ENCODE measurements at regions not wholly inside any gene's neighbourhood (a gene's known extent, or its start where the extent isn't known, plus 50 kb on each side); places are given as distances from the start of the nearest gene placed in this dataset.

DNA sequence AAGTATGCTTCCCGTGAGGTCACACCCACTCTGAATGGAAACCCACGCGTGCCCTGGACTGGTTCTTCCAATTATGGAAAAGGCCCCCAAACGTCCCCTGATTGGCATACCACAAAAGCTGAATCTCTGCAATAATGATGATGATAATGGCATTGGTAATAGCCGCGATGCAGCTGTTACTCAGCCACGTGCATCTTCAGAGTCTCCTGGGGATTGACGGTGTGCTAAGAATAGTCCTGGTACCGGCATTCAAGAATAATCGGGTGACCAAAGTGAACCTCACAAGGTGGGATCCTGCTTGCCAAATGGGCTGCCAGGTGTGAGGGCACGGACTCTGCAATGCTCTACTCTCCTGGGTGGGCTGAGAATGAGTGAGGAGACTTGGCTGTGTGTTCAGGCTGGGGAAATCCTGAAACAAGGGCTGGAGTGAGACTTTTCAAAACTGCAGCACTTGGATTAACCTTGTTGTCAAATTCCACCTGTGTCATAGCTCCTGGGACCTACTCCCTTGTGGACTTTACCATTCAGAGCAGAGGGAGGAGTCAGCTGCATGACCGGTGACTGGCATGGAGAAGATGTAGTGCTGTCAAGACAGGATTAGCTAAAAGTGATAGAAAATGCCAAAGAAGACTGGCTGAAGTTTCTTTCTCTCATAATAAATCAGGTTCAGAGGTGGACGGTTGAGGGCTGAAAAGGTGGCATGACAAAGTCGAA is 615.4 kb downstream of the MID1IP1 start:
- no peak for TF ChIP-seq POLR2A (IDR thresholded peaks at IDR 0.05; ENCODE audit: low read depth, low read length)
- TF ChIP-seq POLR2AphosphoS5 (IDR thresholded peaks at IDR 0.05; ENCODE audit: low read depth, low read length), result no peak
- TF ChIP-seq TAF1 (IDR thresholded peaks at IDR 0.05; ENCODE audit: borderline replicate concordance, low read depth, low read length), result no peak

Data from GM12892 (cell line).